GM18907 (cell line): ENCODE measurements at regions not wholly inside any gene's neighbourhood (a gene's known extent, or its start where the extent isn't known, plus 50 kb on each side); places are given as distances from the start of the nearest gene placed in this dataset.
"Not testable (repeated sequence)": the region's sequence is repeated elsewhere in the genome, so short reads cannot be mapped to it uniquely, and the experiment has no call there.

Experiments used
- ATAC-seq: cut with Tn5 transposase; IDR thresholded peaks from one replicate; pipeline ENCODE4 v1.9.1; 2021; ENCODE audit warnings: mild to moderate bottlenecking, moderate library complexity; ENCODE audit not compliant: unreplicated experiment

- peak; percentile 21 for ATAC-seq
These were observed 149.2 kb upstream of the SYT10 start for GRCh38 chr12:33588725-33589405.

GRCh38 chr12:33589576-33590114 is 150.0 kb upstream of the SYT10 start:
- no peak for ATAC-seq

- ATAC-seq, result no peak
These were observed 154.1 kb upstream of the SYT10 start for GRCh38 chr12:33593753-33594152.

- no peak for ATAC-seq
These were observed 156.4 kb upstream of the SYT10 start for GRCh38 chr12:33596061-33596460.

GRCh38 chr12:33596814-33597213 is 157.2 kb upstream of the SYT10 start:
- no peak for ATAC-seq

- ATAC-seq, result no peak
These were observed 162.9 kb upstream of the SYT10 start for GRCh38 chr12:33602515-33602914.

GRCh38 chr12:33605757-33606156 is 166.1 kb upstream of the SYT10 start:
- ATAC-seq, result no peak

- no peak for ATAC-seq
These were observed 170.3 kb upstream of the SYT10 start for GRCh38 chr12:33609910-33610309.

GRCh38 chr12:33614630-33615029 is 175.0 kb upstream of the SYT10 start:
- ATAC-seq, result no peak

GRCh38 chr12:33617218-33617617 is 177.6 kb upstream of the SYT10 start:
- ATAC-seq, result no peak

GRCh38 chr12:33628087-33628486 is 188.5 kb upstream of the SYT10 start:
- no peak for ATAC-seq

- ATAC-seq, result no peak
These were observed 194.9 kb upstream of the SYT10 start for GRCh38 chr12:33634544-33634943.

- not testable (repeated sequence) for ATAC-seq
These were observed 197.3 kb upstream of the SYT10 start for GRCh38 chr12:33636930-33637329.

GRCh38 chr12:33639975-33640374 is 200.4 kb upstream of the SYT10 start:
- ATAC-seq, result no peak

- ATAC-seq, result no peak
These were observed 210.4 kb upstream of the SYT10 start for GRCh38 chr12:33649992-33650391.

GRCh38 chr12:33650832-33651231 is 211.2 kb upstream of the SYT10 start:
- no peak for ATAC-seq

GRCh38 chr12:33653362-33653761 is 213.7 kb upstream of the SYT10 start:
- ATAC-seq, result no peak

GRCh38 chr12:33654313-33654712 is 214.7 kb upstream of the SYT10 start:
- ATAC-seq, result no peak

GRCh38 chr12:33663000-33663654 is 223.5 kb upstream of the SYT10 start:
- no peak for ATAC-seq

GRCh38 chr12:33669349-33669748 is 229.7 kb upstream of the SYT10 start:
- ATAC-seq, result no peak

GRCh38 chr12:33670284-33670683 is 230.7 kb upstream of the SYT10 start:
- ATAC-seq, result no peak

GRCh38 chr12:33671676-33672075 is 232.1 kb upstream of the SYT10 start:
- ATAC-seq, result no peak
